Stimulated activated CD4-positive, alpha-beta T cell treated with anti-CD3 and anti-CD28 coated beads, Interleukin-4, amount 100 ng/mL, for 48 hours (primary cell): ENCODE measurements at regions not wholly inside any gene's neighbourhood (a gene's known extent, or its start where the extent isn't known, plus 50 kb on each side); places are given as distances from the start of the nearest gene placed in this dataset.
"Not testable (repeated sequence)": the region's sequence is repeated elsewhere in the genome, so short reads cannot be mapped to it uniquely, and the experiment has no call there.

ENCODE experiments used
- DNase-seq, 2 donors: peaks; one replicate each; pipeline ENCODE4 v3.0.0-alpha.2; 2020; ENCODE audit warnings: low read depth in 2 of 2

DNA sequence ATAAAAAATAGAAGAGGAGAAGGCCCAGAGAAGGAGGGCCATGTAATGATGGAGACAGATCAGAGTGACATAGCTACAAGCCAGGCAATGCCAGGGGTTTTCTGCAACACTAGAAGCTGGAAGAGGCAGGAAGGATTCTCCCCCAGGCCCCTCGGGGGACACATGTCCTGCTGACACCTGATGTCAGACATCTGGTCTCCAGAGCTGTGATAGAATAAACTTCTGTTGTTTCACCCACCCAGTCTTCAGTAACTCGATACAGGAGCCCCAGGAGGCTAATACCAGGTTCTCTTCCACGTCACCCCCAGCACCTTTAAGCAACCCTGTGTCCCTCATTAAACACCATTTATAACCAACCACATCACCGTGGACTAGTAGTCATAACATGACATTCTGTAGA lies 94.9 kb downstream of the TMEM130 start:
- no peak for DNase-seq

DNA sequence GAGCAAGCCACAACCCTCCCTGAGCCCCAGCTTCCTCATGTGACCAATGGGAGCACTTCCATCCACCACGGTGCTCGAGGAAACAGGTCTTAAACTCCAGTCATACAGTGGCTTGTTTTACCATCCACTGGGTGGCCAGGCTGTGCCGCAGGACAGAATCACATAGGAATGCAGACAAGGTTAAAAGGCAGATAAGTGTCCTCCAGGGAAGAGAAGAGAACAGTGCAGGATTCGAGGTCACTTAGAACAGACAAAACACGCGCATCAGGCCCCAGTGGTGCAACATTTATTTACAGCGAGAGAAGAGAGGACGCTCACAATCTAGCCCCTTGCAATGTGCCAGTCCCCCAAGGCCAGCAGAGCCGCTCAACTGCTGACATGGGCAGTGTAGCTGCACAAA lies 92.8 kb downstream of the TMEM130 start:
- DNase-seq, result no peak

DNA sequence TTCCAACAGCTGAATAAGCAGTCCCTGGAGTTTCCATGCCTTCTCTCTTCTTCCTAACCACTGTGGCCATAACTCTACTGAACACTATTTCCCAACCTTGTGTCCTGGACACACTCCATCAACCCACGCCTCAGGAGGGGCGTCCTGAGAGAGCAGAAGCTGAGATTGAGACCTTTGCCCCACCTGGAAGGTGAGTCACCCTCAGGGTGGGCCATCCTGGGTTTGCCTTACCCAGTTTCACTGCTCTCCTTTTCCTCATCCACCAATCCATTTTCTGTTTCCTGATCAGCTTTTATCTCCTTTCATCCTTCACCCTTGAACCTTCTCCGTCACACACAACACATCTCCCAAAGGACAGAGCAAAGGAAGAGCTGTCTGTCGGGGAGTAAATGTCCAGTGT lies 91.4 kb downstream of the TMEM130 start:
- DNase-seq, result no peak

DNA sequence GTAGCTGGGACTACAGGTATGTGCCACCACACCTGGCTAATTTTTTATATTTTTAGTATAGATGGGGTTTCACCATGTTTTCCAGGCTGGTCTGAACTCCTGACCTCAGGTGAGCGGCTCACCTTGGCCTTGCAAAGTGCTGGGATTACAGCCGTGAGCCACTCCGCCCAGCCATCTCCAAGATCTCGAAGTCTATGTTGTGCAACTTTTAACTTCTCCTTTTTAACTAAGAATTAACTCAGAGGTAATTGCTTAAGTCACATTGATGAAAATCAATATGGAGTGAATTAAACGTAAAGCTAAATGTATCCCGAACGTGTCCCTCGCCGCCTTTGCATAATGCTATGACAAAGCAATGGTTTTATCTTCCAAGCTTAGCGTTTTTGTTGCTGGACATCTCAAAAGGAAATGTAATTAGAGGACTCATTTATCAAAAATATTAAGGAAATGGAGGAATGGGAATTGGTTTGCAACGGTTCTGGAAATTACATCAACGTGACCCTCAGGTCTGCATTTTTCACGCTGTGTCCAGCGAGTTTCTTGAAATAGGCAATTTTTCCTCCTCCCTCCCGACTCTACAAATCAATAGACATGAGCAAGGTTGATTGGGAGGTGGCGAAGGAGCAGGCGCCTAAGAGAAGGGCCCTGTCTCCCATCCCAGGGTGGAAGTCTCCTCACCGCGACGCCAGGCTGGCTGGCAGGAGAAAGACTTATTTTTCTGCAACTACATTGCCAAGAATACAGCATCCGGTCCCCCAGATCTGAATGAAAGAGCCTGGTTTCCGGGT lies 89.8 kb downstream of the TMEM130 start:
- no peak for DNase-seq

DNA sequence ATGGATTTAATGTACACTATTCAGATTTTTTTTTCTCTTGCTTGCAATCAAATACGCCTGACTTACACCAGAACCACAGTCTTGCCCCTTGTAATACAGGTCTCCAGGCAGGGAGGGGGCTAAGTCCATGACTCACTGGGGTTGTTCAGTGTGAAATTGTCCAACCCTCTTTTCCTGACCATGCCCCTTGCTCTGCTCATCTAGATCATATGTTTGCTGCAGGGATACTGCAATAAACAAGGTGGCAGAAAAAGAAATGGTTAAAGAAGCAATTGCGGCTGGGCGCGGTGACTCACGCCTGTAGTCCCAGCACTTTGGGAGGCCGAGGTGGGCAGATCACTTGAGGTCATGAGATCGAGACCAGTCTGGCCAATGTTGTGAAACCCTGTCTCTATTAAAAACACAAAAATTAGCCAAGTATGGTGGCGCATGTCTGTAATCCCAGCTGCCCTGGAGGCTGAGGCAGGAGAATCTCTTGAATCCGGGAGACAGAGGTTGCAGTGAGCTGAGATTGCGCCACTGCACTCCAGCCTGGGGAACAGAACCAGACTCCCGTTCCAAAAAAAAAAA lies 85.5 kb downstream of the TMEM130 start:
- DNase-seq, result no peak

DNA sequence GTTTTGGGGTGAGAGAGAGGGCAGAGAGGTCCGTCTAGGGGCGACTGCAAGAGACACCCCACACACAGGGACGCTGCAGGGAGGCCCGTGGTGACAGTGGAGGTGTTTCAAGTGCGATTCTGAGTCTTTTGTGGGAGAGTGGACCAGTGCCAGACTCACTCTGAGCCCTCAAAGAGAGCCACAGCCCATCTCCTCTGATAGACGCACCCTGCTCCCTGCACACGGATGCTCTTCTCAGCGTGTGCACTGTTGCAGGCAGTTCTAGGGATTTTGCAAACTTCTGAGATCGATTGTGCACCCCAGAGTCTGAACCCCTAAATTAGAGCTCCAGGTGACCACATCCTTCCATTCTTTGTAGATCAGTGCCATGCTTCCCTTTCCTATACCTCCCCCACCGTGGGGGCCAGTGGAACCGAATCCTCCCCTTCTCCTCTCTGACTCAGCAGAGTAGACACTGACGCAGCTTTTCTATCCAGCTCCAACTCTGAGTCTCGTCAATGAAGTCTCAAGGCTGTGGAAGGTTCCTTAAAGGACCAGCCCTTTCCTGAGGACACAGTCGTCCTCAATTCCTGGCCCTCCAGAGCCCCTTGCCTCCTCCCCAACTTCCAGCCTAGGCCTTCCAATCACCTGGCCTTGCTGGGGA lies 83.8 kb downstream of the TMEM130 start:
- DNase-seq, result no peak

DNA sequence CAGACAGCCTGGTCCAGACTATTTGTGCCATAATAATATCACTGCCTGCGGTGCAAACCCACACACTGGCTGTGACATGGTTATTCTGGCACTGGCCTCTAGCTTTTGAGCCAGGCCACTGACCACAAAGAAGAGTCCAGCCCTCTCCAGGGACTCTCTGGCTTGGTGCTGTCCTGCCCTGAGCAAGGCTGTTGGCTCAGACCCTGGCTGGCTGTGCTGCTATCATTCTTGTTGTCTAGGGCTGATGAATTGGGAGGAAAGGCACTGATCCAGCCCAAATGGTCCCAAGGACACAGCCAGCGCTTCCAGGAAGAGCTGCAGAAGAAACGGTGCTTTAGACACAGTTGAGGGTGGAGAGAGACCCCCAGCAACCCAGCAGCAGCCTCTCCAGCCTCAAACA lies 80.8 kb downstream of the TMEM130 start:
- DNase-seq, result no peak

DNA sequence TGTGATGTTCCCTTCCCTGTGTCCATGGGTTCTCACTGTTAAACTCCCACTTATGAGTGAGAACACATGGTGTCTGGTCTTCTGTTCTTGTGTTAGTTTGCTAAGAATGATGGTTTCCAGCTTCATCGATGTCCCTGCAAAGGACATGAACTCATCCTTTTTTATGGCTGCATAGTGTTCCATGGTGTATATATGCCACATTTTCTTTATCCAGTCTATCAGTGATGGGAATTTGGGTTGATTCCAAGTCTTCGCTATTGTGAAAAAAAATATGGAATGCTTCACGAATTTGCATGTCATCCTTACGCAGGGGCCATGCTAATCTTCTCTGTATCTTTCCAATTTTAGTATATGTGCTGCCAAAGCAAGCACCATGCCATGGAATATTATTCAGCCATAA lies 75.4 kb downstream of the TMEM130 start:
- DNase-seq, result not testable (repeated sequence)

DNA sequence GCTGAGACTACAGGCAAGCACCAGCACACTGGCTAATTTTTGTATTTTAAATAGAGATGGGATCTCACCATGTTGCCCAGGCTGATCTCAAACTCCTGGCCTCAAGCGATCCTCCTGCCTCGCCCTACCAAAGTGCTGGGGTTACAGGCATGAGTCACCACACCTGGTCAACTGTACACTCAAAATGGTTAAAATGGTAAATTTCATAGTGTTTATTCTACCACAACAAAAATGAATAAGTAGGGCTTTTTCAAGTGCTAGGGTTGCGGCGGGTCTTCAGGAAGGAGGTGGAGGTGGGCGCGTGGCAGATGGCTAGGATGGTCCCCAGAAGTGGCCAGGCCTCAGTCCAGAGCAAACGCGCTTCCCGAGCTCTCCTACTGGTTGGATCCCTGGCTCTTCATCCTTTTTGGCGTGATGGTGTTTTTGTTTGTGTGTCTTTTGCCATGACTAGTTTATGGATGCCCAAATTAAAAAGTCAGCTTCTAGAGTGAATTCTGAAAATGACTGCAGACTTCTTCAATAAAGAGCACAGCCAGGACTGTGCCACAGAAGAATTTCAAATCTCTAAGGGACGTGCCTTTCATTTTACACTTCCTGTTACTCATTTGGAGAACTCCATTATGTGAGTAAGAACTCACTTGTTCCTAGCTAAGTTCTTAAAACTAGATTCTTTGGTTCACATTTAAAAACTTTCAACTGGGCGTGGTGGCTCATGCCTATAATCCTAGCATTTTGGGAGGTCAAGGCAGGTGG lies 73.9 kb downstream of the TMEM130 start:
- DNase-seq, result no peak
